LHCN-M2 (cell line): ENCODE measurements at regions not wholly inside any gene's neighbourhood (a gene's known extent, or its start where the extent isn't known, plus 50 kb on each side); places are given as distances from the start of the nearest gene placed in this dataset.
"Not testable (repeated sequence)": the region's sequence is repeated elsewhere in the genome, so short reads cannot be mapped to it uniquely, and the experiment has no call there.

ENCODE experiments used
- DNase-seq: peaks from one replicate; pipeline ENCODE4 v3.0.0-alpha.2; 2012; ENCODE audit warnings: low read depth

DNA sequence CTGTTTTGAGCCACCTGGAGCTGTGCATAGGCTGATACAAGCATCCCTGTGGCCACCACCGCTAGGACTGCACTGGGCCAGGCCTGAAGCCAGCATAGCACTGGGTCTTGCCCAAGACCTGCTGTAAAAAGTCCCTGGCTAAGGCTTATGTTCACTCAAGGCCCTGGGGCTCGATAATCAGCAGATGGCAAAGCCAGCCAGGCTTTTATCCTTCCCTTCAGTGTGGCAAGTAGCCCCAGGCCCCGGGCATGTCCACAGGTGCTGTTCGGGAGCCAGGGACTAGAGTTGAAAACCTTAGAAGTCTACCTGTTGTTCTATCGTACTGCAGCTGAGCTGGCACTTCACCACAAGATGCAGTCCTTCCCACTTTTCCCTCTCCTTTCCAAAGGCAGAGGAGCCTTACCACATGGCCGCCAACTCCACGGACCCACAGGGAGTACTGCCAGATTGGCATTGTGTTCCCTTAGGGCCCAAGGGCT is 226.4 kb upstream of the ZNF217 start:
- DNase-seq = no peak

DNA sequence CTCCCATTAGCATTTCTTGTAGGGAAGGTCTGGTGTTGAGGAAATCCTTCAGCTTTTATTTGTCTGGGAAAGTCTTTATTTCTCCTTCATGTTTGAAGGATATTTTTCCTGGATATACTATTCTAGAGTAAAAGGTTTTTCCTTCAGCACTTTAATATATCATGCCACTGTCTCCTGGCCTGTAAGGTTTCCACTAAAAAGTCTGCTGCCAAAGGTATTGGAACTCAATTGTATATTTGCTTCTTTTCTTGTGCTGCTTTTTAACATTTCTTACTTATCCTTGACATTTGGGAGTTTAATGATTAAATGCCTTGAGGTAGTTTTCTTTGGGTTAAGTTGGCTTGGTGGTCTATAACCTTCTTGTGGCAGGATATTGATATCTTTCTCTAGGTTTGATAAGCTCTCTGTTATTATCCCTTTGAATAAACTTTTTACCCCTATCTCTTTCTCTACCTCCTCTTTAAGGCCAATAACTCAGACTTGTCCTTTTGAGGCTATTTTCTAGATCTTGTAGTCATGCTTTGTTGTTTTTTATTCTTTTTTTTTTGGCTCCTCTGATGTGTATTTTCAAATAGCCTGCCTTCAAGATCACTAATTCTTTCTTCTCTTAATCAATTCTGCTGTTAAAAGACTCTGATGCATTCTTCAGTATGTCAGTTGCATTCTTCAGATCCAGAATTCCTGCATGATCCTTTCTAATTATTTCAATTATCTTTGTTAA is 225.0 kb upstream of the ZNF217 start:
- DNase-seq = no peak

DNA sequence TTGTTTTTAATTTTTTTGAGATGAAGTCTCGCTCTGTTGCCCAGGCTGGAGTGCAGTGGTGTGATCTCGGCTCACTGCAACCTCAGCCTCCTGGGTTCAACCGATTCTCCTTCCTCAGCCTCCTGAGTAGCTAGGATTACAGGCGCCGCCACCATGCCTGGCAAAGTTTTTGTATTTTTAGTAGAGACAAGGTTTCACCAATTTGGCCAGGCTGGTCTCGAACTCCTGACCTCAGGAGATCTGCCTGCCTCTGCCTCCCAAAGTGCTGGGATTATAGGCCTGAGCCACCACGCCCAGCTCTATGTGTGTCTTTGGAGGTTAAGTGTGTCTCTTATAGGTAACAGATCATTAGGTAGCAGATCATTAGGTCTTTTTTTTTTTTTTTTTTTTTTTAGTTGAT is 223.9 kb upstream of the ZNF217 start:
- DNase-seq = not testable (repeated sequence)

DNA sequence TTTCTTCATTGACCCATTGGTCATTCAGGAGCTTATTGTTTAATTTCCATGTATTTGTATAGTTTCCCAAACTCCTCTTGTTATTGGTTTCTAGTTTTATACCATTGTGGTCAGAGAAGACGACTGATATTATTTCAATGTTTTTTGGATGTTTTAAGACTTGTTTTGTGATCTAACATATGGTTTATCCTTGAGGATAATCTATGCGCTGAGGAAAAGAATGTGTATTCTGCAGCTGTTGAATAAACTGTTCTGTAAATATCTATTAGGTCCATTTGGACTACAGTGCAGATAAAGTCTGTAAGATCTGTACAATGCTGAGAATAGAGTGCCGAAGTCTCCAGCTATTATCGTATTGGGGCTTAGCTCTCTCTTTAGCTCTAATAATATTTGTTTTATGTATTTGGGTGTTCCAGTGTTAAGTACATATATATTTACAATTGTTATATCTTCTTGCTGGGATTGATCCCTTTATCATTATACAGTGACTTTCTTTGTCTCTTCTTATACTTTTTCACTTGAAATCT is 223.3 kb upstream of the ZNF217 start:
- DNase-seq = no peak

DNA sequence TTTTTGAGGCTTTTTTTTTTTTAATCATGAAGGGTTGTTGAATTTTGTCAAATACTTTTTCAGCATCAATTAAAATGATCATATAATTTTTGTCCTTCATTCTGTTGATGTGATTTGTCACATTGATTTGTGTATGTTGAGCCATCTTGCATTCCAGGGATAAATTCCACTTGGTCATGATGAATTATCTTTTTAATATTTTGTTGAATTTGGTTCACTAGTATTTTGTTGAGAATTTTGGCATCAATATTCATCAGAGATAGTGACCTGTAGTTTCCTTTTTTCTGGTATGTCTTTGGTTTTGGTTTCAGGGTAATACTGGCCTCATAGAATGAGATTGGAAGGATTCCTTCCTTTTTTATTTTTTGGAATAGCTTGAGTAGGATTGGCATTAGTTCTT is 221.9 kb upstream of the ZNF217 start:
- DNase-seq = no peak

DNA sequence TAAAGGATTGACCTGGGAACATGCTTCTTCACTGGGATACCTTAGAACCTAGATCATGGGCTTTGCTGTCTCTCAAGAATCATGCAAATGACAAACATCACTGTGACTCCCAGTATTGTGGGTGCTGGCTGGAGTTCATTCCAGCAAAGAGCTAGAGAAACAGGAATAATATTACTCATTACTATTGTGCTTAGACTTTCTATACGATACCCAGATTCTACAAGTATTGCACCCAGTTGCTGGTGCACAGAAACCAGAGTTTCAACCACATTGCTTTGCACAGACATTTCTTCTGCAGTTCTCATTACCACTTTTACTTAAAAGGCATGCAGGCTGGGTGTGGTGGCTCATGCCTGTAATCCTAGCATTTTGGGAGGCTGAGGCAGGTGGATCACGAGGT is 220.4 kb upstream of the ZNF217 start:
- no peak for DNase-seq

DNA sequence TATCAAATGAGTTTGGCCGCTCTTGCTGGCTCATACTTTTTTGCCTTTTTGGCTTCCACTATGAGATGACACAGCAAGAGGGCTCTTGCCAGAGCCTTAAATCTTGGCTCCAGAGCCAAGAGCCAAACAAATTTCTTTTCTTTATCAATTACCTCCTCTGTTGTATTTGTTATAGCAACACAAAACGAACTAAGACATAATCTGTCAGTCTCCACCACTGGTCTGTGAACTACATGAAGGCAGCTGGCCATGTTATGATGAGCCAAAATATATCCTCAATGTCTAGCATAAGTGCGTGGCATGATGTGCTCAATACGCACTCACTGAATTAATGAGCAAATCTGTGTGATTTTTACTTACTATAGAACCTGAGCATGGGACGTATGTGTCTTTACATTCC is 220.0 kb upstream of the ZNF217 start:
- DNase-seq = no peak

DNA sequence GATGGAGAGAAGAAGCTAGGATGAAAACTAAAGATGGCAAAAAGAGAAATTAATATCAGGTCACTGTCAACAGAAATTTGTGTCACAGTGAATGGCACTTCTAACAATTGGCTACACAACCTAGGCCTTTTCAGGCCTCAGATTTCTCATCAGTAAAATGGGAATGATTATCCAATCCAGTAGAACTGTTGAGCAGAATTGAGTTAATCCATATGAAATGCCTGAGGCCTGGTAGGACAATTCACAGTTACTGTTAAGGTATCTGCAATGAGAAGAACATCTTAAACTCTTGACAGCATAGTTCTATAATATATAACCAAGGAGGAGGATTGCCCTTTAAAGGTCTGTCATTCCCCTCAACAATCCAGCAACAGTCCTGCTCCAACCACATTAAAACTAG is 217.9 kb upstream of the ZNF217 start:
- no peak for DNase-seq

DNA sequence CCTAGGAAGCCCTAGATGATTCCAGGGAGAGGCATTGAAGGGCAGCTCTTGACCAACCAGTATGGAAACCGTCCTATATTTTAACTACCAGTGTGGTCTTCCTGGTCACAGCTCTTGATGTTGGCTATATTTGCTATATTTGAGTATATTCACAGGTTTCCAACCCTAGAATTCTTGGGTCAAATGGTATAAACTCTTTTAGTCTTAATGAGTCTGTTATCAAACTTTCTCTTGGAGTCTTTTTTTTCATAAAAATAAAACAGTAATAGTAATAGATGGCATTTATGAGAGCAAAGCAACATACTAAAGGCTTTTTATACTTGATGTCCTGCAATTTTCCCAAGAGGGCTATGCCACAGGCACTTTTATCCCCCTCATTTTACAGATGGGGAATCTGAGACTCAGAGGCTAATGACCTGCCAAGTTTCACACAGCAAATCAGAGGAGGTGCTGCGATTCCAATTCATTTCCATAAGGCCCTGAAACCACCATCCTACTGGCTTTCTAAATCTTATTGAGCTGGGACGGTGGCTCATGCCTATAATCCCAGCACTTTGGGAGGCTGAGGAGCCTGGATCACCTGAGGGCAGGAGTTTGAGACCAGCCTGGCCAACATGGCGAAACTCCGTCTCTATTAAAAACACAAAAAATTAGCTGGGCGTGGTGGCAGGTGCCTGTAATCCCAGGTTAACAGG is 217.2 kb upstream of the ZNF217 start:
- DNase-seq = no peak

DNA sequence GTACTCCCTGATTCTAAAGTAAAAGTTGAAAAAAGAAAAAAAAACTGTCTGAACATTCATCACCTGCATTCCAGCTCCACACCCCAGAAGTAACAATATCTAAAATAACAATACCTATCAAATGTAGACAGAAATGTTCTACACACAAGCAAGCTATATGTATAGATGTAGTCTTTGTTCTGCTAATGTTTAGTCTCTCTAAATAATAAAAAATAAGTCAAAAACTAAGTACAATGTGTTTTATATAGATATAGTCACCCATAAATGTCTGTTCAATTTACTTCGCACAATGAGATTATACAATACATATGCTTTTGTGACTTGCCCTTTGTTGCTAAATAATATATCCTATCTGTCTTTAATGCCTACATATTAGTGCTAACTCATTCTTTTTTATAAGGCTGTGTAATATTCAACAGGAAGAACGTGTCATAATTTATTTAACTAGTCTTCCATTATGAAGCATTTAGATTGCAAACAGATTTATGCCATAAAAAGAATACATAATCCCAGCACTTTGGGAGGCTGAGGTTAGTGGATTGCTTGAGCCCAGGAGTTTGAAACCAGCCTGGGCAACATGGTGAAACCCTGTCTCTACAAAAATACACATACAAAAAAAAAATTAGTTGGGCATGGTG is 216.2 kb upstream of the ZNF217 start:
- DNase-seq = no peak

DNA sequence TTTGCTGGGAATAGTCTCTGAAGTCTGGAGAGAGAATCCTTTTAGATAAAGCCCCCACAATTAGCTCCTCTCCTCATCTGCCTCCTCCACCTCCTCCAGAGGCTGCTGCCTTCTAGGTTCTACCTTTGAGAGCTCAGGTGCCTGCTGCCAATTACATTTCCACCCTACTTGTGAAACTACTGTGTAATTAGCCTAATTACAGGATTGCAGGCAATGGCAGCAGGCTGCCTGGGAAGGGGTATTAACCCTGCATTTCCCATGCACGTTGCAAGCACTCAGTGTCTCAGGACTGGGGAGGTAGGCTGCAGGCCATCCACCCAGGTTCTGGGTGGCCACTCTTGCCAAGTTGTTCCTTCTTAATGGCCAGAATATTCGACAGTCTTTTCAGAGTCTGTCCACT is 215.6 kb upstream of the ZNF217 start:
- DNase-seq = no peak

DNA sequence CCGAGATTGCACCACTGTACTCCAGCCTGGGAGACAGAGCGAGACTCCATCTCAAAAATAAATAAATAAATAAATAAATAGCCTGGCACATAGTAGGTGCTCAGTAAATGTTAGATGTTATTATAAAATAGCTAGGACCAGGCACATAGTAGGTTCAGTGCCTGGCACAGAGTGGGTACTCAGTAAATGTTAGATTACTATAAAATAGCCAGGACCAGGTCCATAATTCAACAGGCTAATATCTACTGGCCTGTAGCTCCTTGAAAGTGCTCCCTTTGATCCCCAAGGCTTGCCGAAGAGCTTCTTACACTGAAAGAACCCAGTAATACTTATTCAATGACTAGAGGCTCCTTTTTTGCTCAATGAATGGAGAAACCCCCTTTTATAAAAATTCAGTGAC is 215.1 kb upstream of the ZNF217 start:
- no peak for DNase-seq

DNA sequence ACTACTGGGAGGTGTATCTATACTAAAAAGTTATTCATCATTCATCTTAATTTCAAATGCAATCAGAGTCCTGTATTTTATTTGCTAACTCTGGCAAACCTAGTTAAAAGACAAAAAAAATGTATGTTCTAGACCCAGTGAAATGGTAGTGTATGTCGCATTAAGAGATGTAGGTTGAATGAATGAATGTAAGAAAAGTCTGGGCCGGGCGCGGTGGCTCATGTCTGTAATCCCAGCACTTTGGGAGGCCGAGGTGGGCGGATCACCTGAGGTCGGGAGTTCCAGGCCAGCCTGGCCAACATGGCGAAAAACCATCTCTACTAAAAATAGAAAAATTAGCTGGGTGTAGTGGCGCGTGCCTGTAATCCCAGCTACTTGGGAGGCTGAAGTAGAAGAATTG is 214.7 kb upstream of the ZNF217 start:
- not testable (repeated sequence) for DNase-seq

DNA sequence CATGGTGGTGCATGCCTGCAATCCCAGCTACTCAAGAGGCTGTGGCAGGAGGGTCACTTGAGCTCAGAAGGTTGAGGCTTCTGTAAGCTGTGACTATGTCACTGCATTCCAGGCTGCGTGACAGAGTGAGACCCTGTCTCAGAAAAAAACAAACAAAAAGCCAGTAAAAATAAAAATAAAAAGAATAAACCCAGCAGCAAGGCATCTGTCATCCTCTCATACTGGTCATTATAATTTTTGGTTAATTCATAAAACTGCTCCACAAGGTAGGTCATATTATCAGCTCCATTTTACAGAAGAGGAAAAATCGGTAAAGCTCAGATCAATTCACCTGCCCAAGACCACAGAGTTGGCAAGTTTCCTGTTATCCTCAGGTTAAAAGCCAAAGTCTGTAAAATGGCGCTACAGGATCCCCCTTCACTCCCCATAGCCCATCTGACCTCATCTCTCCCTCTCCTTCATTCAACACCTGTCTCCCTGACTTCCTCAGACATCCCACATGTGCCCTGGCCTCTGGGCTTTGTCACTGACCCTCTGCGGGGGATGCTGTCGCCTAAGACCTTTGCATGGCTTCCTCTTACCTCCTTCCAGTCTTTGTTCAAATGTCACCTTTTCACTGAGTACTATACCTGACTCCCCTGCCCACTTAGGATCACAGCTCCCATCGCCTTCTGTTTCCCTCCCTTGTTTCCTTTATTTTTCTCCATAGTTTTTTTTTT is 213.2 kb upstream of the ZNF217 start:
- no peak for DNase-seq

DNA sequence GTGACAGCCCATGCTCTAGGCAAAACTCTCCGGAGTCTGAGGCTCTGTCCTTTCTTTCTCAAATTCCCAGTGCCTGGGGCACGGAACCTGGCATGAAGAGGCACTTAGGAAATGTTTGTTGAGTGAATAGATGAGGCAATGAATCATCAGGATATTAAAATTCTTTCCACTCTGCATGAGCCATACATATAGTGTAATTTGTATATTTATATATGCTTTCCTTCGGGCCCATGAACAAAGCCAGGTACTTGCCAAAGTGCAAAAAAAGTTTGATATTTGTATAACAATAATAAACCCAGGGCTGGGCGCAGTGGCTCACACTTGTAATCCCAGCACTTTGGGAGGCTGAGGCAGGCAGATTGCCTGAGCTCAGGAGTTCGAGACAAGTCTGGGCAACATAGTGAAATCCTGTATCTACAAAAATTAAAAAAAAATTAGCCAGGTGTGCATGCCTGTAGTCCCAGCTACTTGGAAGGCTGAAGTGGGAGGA is 212.3 kb upstream of the ZNF217 start:
- DNase-seq = peak; percentile 50

DNA sequence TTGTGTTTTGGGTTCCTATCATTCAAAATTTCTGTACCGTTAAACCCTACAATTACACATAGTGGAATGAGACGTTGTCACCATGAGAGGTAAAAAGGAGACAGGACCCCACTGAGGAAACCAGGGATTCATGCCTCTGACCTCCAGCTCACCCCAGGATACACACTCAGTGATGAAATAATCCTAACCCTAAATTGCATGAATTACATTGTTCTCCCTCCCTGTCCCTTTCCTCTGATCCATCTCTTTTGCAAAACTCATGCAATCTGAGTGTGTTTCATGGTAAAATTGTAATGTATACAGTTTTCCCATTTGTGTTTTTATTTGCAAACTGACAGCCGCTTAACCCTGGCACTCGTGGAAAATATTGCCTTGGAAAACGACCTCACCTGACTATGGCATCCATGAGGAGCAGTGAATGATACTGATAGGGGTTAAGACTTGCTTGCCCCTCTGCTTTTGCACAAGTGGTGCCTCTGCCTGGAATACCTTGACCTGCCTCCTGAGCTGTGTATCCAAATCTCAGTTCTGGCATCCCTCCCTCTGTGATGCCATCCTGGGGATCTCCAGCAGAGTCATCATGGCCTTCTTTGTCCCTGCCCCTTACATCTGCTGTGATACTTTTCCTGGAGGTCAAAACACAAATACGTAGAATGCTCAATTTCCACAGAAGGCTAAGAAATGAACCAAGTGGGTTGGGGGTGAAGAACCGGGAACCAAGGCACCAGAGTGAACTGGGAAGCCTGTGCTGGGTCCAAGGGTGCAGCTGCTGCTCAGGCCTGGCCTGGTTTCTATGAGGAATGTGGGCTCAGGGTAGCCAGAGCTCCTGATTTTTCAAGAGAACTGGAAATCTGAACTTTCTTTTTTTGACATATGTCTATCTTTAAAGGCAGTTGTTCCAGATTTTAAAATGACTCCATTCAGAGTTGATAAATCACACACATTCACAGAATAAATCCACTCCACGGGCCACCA is 211.6 kb upstream of the ZNF217 start:
- no peak for DNase-seq

DNA sequence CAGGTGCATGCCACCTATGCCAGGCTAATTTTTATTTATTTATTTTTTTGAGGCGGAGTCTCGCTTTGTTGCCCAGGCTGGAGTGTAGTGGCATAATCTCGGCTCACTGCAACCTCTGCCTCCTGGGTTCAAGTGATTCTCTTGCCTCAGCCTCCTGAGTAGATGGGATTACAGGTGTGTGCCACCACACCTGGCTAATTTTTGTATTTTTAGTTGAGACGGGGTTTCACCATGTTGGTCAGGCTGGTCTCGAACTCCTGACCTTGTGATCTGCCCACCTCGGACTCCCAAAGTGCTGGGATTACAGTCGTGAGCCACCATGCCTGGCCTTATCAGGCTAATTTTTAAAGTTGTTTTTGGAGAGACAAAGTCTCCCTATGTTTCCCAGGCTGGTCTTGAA is 210.7 kb upstream of the ZNF217 start:
- DNase-seq = not testable (repeated sequence)

DNA sequence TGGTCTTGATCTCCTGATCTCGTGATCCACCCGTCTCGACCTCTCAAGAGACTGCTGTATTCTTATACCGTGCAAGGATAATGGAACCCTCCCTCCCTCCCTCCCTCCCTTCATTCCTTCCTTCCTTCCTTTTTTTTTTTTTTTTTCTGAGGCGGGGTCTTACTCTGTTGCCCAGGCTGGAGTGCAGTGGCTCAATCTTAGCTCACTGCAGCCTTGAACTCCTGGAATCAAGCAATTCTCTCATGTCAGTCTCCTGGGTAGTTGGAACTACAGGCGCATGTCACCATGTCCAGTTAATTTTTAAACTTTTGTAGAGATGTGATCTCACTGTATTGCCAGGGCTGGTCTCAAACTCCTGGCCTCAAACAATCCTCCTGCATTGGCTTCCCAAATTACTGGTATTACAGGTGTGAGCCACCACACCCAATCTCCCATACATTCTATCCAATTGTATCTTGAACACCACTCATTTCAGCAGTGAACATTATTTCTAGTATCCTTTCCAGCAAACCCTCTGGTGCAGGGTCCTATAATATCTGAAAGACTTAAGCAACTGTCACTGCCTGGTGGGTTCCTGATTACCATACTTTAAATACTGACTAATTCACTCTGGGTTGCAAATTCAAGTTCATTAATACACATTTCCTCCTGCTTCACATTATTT is 210.0 kb upstream of the ZNF217 start:
- no peak for DNase-seq

DNA sequence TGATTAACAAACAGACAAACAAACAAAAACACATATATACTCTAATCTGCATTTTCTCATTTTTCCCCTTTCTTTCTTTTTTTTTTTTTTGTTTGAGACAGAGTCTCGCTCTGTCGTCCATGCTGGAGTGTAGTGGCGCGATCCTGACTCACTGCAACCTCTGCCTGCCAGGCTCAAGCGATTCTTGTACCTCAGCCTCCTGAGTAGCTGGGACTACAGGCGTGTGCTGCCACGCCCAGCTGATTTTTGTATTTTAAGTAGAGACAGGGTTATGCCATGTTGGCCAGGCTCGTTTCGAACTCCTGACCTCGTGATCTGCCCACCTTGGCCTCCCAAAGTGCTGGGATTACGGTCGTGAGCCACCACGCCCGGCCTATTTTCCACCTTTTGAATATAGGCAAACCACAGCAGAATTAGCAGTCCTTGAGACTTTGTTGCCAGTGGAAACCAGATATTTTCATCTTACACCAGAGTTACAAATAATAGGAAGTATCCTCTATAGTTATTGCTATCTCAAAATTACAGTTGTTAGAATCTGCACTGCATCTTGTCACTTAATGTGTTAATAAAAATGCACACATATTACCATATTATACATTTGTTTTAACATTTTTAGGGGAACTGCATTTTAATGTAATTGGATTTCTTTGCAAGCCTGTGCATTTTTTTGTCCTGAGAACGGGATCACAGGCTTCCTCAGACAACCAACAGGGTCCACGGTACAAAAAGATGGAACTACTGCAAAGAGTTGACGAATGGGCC is 208.2 kb upstream of the ZNF217 start:
- DNase-seq = no peak
